ENCODE measurements at regions not wholly inside any gene's neighbourhood (a gene's known extent, or its start where the extent isn't known, plus 50 kb on each side); places are given as distances from the start of the nearest gene placed in this dataset.
"Not testable (repeated sequence)": the region's sequence is repeated elsewhere in the genome, so short reads cannot be mapped to it uniquely, and the experiment has no call there.

GRCh38 chr4:174045829-174046228 is 237.6 kb downstream of the FBXO8 start:
- TF ChIP-seq CTCF (IDR thresholded peaks at IDR 0.05; ENCODE audit: insufficient read depth, low read length); POLR2AphosphoS5 (IDR thresholded peaks at IDR 0.05; ENCODE audit: low read depth); GABPA (IDR thresholded peaks at IDR 0.05; ENCODE audit: low read depth); REST (IDR thresholded peaks at IDR 0.05; ENCODE audit: insufficient replicate concordance, low read depth); SPI1 (IDR thresholded peaks at IDR 0.05; ENCODE audit: borderline replicate concordance, low read depth): not testable (repeated sequence)

Data from HL-60 (cell line).